Astrocyte (in vitro differentiated cells and primary cell): ENCODE measurements at regions not wholly inside any gene's neighbourhood (a gene's known extent, or its start where the extent isn't known, plus 50 kb on each side); places are given as distances from the start of the nearest gene placed in this dataset.

Source experiments
- CTCF ChIP-seq: IDR thresholded peaks from 2 replicates; pipeline ENCODE4 v1.5.1; 2011; ENCODE audit warnings: low read depth, mild to moderate bottlenecking, inconsistent platforms, low read length, moderate library complexity; ENCODE audit not compliant: insufficient read depth
- EZH2 ChIP-seq: IDR thresholded peaks from 2 replicates; pipeline ENCODE4 v1.6.1; 2012; ENCODE audit warnings: mild to moderate bottlenecking, low read length, inconsistent platforms; ENCODE audit not compliant: insufficient read depth

GRCh38 chr2:67713376-67713775 is 316.2 kb downstream of the ETAA1 start:
- TF ChIP-seq CTCF (no peak), EZH2 (no peak)
